HEK293 (cell line): ENCODE measurements at regions not wholly inside any gene's neighbourhood (a gene's known extent, or its start where the extent isn't known, plus 50 kb on each side); places are given as distances from the start of the nearest gene placed in this dataset.

Experiments
- HOXC10 ChIP-seq: sonication (generic); formaldehyde crosslinking; IDR thresholded peaks from 2 replicates; pipeline ENCODE4 v1.8.1; 2023; ENCODE audit warnings: mild to moderate bottlenecking, missing genetic modification reagents
- SP3 ChIP-seq: fragments of 450-650 bp; formaldehyde crosslinking; IDR thresholded peaks from 2 replicates; pipeline ENCODE4 v1.5.1; 2016; ENCODE audit warnings: missing biosample characterization, missing genetic modification characterization
- ZNF121 ChIP-seq: fragments of 450-650 bp; formaldehyde crosslinking; IDR thresholded peaks from 2 replicates; pipeline ENCODE4 v1.5.1; 2016; ENCODE audit warnings: missing biosample characterization, missing genetic modification characterization
- ZNF202 ChIP-seq: fragments of 450-650 bp; formaldehyde crosslinking; IDR thresholded peaks from 2 replicates; pipeline ENCODE4 v1.5.1; 2016; ENCODE audit warnings: missing biosample characterization, missing genetic modification characterization, borderline replicate concordance
- ZNF24 ChIP-seq: fragments of 450-650 bp; formaldehyde crosslinking; IDR thresholded peaks from 2 replicates; pipeline ENCODE4 v1.5.1; 2016; ENCODE audit warnings: missing biosample characterization, missing genetic modification characterization
- ZNF292 ChIP-seq: fragments of 450-650 bp; formaldehyde crosslinking; IDR thresholded peaks from 2 replicates; pipeline ENCODE4 v1.5.1; 2016; ENCODE audit warnings: low read depth, missing biosample characterization, missing genetic modification characterization, borderline replicate concordance
- ZNF426 ChIP-seq: fragments of 450-650 bp; formaldehyde crosslinking; IDR thresholded peaks from 2 replicates; pipeline ENCODE4 v1.5.1; 2017; ENCODE audit warnings: missing biosample characterization, missing genetic modification characterization, mild to moderate bottlenecking, inconsistent platforms, moderate library complexity
- ZNF560 ChIP-seq: fragments of 450-650 bp; formaldehyde crosslinking; IDR thresholded peaks from 2 replicates; pipeline ENCODE4 v1.5.1; 2017; ENCODE audit warnings: missing biosample characterization, missing genetic modification characterization, borderline replicate concordance
- ZNF629 ChIP-seq: fragments of 450-650 bp; formaldehyde crosslinking; IDR thresholded peaks from 2 replicates; pipeline ENCODE4 v1.5.1; 2017; ENCODE audit warnings: missing biosample characterization, missing genetic modification characterization
- ZNF658 ChIP-seq: fragments of 450-650 bp; formaldehyde crosslinking; IDR thresholded peaks from 2 replicates; pipeline ENCODE4; 2016; ENCODE audit warnings: missing biosample characterization, missing genetic modification characterization
- ZNF76 ChIP-seq: fragments of 450-650 bp; formaldehyde crosslinking; IDR thresholded peaks from 2 replicates; pipeline ENCODE4; 2016; ENCODE audit warnings: low read depth, missing biosample characterization, missing genetic modification characterization, borderline replicate concordance
- TF ChIP-seq, protein P1 (sequence below): fragments of 450-650 bp; formaldehyde crosslinking; IDR thresholded peaks from 2 replicates; pipeline ENCODE4 v1.5.1; 2016; ENCODE audit warnings: missing biosample characterization, missing genetic modification characterization

DNA sequence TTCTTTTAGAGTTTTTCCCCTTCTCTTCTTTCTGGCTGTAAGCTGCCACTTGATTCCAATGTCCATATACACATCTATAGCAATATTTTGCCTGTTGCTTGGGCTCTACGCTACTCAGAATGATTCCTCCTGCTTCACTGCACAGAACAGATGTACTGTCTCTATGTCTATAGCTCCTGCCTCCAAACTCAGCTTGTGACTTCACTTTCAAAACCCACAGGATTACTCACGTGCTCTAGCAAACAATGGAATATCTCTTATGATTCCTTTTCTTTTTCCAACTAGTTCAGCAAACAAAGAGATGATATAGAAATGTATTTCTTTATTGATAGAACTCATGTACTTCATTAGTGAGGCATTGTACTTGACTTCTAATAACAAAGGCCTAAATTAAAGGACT lies 80.5 kb upstream of the SOX13 start:
- TF ChIP-seq ZNF121 (tag by site-specific recombination) = no peak
- no peak for TF ChIP-seq SP3 (tag by site-specific recombination)
- TF ChIP-seq, protein P1, sequence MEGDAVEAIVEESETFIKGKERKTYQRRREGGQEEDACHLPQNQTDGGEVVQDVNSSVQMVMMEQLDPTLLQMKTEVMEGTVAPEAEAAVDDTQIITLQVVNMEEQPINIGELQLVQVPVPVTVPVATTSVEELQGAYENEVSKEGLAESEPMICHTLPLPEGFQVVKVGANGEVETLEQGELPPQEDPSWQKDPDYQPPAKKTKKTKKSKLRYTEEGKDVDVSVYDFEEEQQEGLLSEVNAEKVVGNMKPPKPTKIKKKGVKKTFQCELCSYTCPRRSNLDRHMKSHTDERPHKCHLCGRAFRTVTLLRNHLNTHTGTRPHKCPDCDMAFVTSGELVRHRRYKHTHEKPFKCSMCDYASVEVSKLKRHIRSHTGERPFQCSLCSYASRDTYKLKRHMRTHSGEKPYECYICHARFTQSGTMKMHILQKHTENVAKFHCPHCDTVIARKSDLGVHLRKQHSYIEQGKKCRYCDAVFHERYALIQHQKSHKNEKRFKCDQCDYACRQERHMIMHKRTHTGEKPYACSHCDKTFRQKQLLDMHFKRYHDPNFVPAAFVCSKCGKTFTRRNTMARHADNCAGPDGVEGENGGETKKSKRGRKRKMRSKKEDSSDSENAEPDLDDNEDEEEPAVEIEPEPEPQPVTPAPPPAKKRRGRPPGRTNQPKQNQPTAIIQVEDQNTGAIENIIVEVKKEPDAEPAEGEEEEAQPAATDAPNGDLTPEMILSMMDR (tag by site-specific recombination) = no peak
- no peak for TF ChIP-seq ZNF202 (tag by site-specific recombination)
- TF ChIP-seq ZNF629 (tag by site-specific recombination) = no peak
- no peak for TF ChIP-seq ZNF426 (tag by site-specific recombination)
- no peak for TF ChIP-seq ZNF24
- no peak for TF ChIP-seq ZNF658
- no peak for TF ChIP-seq ZNF292 (tag by site-specific recombination)
- no peak for TF ChIP-seq HOXC10 (CRISPR knock-in tag)
- TF ChIP-seq ZNF76 (tag by site-specific recombination) = no peak
- TF ChIP-seq ZNF560 (tag by site-specific recombination) = no peak
